Activated CD4-positive, alpha-beta memory T cell treated with anti-CD3 and anti-CD28 coated beads, Interleukin-2, amount 10 ng/mL, durations not matched to agents 7 days and 5 days (primary cell): ENCODE measurements at regions not wholly inside any gene's neighbourhood (a gene's known extent, or its start where the extent isn't known, plus 50 kb on each side); places are given as distances from the start of the nearest gene placed in this dataset.

Experiments
- CTCF ChIA-PET: fragments of 350-600 bp; sonication (Branson Sonifier 250); formaldehyde crosslinking; loops from one replicate; lab custom pipeline; 2021; ENCODE audit warnings: antibody characterized with exemption, inconsistent platforms; lab: Charles Lee
- POLR2A ChIA-PET: fragments of 350-600 bp; sonication (Branson Sonifier 250); formaldehyde crosslinking; loops from one replicate; lab custom pipeline; 2021; ENCODE audit warnings: antibody characterized with exemption; lab: Charles Lee
- DNase-seq: peaks from one replicate; pipeline ENCODE4 v3.0.0-alpha.2; 2020
- H3K27ac Mint-ChIP-seq: one replicate; pipeline ENCODE4 v1.8.0; 2021; ENCODE audit warnings: mild to moderate bottlenecking, mixed read lengths
- H3K27me3 Mint-ChIP-seq: one replicate; pipeline ENCODE4 v1.8.0; 2021; ENCODE audit warnings: mixed read lengths
- H3K36me3 Mint-ChIP-seq: one replicate; pipeline ENCODE4 v1.8.0; 2021; ENCODE audit warnings: low read depth, mixed read lengths
- H3K4me1 Mint-ChIP-seq: one replicate; pipeline ENCODE4 v1.8.0; 2021; ENCODE audit warnings: mixed read lengths
- H3K4me3 Mint-ChIP-seq: one replicate; pipeline ENCODE4 v1.8.0; 2021; ENCODE audit warnings: mild to moderate bottlenecking, mixed read lengths
- H3K9me3 Mint-ChIP-seq: one replicate; pipeline ENCODE4 v1.8.0; 2021; ENCODE audit warnings: mixed read lengths

- POLR2A ChIA-PET = interaction anchor here (1.9 kb wide), 1 partner anchor 20 kb away, joined by 7 read pairs; no protein-coding TSS in a partner anchor
- CTCF ChIA-PET = no interaction called here
- H3K36me3 Mint-ChIP-seq = no peaks in the 10 kb centered on the region
- peaks cover 22% of the 10 kb centered on the region for H3K4me1 Mint-ChIP-seq
- H3K27ac Mint-ChIP-seq = no peak overlapping the region
- H3K4me3 Mint-ChIP-seq = no peak overlapping the region
- peaks cover 5% of the 10 kb centered on the region for H3K27me3 Mint-ChIP-seq
- no peak for DNase-seq
- peaks cover 3% of the 10 kb centered on the region for H3K9me3 Mint-ChIP-seq
These were observed 94.3 kb upstream of the IRF2BP2 start for GRCh38 chr1:234704106-234704887.

GRCh38 chr1:234702342-234703000 is 92.5 kb upstream of the IRF2BP2 start:
- POLR2A ChIA-PET = interaction anchor here (0.9 kb wide), 1 partner anchor 18 kb away, joined by 3 read pairs; no protein-coding TSS in a partner anchor
- H3K27me3 Mint-ChIP-seq = peaks cover 5% of the 10 kb centered on the region
- no peak overlapping the region for H3K27ac Mint-ChIP-seq
- peaks cover 3% of the 10 kb centered on the region for H3K9me3 Mint-ChIP-seq
- no peak for DNase-seq
- no peak overlapping the region for H3K4me3 Mint-ChIP-seq
- H3K36me3 Mint-ChIP-seq = no peaks in the 10 kb centered on the region
- CTCF ChIA-PET = no interaction called here
- H3K4me1 Mint-ChIP-seq = peaks cover 16% of the 10 kb centered on the region

DNA sequence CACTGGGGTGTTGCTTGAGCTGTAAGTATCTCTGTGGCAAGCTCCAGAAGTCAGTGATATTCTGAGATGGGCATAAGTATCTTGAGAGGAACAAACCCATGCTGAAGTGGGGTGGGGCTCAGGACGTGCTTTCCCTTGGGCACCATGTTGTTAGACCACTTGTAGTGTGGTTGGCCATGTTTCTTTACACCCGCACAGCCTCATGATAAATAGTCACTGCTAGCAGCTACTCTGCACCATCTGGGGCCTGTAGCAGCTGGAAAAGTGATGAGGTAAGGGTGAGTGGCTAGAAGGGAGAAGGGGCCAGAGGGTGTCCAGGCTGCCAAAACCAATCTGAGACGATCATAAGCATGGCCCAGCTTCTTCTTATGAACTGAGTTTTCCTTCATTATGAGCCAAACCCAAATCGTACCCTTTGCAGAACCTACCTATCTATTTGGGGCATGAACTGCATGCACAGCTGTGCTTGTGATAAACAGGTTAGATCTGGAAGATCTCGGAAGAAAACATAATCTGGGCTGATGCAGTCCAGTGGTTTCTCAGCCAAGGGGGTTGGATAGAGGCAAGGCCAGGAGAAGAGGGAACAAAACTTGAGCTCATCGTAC is 91.9 kb upstream of the IRF2BP2 start:
- H3K27me3 Mint-ChIP-seq = peaks cover 5% of the 10 kb centered on the region
- DNase-seq = no peak
- peaks cover 3% of the 10 kb centered on the region for H3K9me3 Mint-ChIP-seq
- H3K4me3 Mint-ChIP-seq = no peak overlapping the region
- CTCF ChIA-PET = no interaction called here
- no peaks in the 10 kb centered on the region for H3K36me3 Mint-ChIP-seq
- no peak overlapping the region for H3K27ac Mint-ChIP-seq
- POLR2A ChIA-PET = interaction anchor here (0.7 kb wide), 1 partner anchor 90 kb away, joined by 3 read pairs; no protein-coding TSS in a partner anchor
- H3K4me1 Mint-ChIP-seq = peaks cover 16% of the 10 kb centered on the region

GRCh38 chr1:234699795-234700665 is 90.1 kb upstream of the IRF2BP2 start:
- peaks cover 10% of the 10 kb centered on the region for H3K4me1 Mint-ChIP-seq
- no peaks in the 10 kb centered on the region for H3K36me3 Mint-ChIP-seq
- H3K27me3 Mint-ChIP-seq = peaks cover 5% of the 10 kb centered on the region
- ChIA-PET CTCF (no interaction called here), POLR2A (interaction anchor here (1.3 kb wide), 1 partner anchor 31 kb away, joined by 3 read pairs; no protein-coding TSS in a partner anchor)
- no peaks in the 10 kb centered on the region for H3K9me3 Mint-ChIP-seq
- H3K4me3 Mint-ChIP-seq = no peak overlapping the region
- no peak overlapping the region for H3K27ac Mint-ChIP-seq
- DNase-seq = no peak

DNA sequence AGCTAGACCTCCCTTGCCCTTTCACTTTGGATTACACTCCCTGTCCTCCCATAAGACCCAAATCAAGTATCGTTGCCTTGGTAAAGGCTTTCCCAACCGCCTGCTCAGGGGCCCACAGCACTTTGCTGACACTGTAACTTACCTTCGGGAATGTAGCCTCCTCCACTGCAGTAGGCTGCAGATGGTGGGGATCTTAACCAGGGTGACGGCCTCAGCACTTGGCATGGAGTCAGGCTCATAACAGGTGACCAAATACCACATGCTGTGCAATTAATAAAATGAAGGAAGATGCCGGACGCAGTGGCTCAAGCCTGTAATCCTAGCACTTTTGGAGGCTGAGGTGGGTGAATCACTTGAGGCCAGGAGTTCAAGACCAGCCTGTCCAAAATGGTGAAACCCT is 88.7 kb upstream of the IRF2BP2 start:
- Mint-ChIP-seq H3K9me3 (no peaks in the 10 kb centered on the region), H3K4me3 (no peak overlapping the region), H3K36me3 (no peaks in the 10 kb centered on the region), H3K27ac (no peak overlapping the region), H3K27me3 (peaks cover 2% of the 10 kb centered on the region), H3K4me1 (peaks cover 10% of the 10 kb centered on the region)
- ChIA-PET CTCF (no interaction called here), POLR2A (no interaction called here)
- no peak for DNase-seq

- ChIA-PET CTCF (no interaction called here), POLR2A (no interaction called here)
- Mint-ChIP-seq H3K4me3 (no peak overlapping the region), H3K9me3 (no peaks in the 10 kb centered on the region), H3K27me3 (no peaks in the 10 kb centered on the region), H3K27ac (no peak overlapping the region), H3K36me3 (no peaks in the 10 kb centered on the region), H3K4me1 (peaks cover 10% of the 10 kb centered on the region)
- no peak for DNase-seq
These were observed 87.8 kb upstream of the IRF2BP2 start for GRCh38 chr1:234697741-234698140.

- H3K4me3 Mint-ChIP-seq = no peak overlapping the region
- ChIA-PET CTCF (no interaction called here), POLR2A (no interaction called here)
- peaks cover 10% of the 10 kb centered on the region for H3K4me1 Mint-ChIP-seq
- H3K27ac Mint-ChIP-seq = no peak overlapping the region
- no peaks in the 10 kb centered on the region for H3K27me3 Mint-ChIP-seq
- no peaks in the 10 kb centered on the region for H3K36me3 Mint-ChIP-seq
- no peaks in the 10 kb centered on the region for H3K9me3 Mint-ChIP-seq
- no peak for DNase-seq
These were observed 87.0 kb upstream of the IRF2BP2 start for GRCh38 chr1:234697015-234697414.

DNA sequence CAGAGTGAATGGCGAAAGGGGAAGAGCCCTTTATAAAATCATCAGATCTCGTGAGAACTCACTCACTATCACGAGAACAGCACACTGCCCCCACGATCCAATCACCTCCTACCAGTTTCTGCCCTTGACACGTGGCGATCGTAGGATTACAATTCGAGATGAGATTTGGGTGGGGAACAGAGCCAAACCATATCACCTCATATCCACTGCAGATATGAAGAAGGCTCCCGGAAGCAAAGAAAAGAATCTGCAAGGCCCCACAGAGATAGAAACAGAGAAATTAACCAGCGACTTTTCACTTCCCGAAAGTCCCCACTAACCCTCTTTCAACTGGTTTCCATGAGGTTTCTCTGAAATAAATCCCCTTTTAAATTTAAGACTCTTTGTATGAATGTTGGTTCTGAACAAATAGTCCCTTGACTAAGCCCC is 86.2 kb upstream of the IRF2BP2 start:
- no peak for DNase-seq
- ChIA-PET POLR2A (no interaction called here), CTCF (no interaction called here)
- Mint-ChIP-seq H3K9me3 (no peaks in the 10 kb centered on the region), H3K4me1 (peaks cover 10% of the 10 kb centered on the region), H3K27me3 (no peaks in the 10 kb centered on the region), H3K4me3 (no peak overlapping the region), H3K36me3 (no peaks in the 10 kb centered on the region), H3K27ac (no peak overlapping the region)

GRCh38 chr1:234694661-234695060 is 84.7 kb upstream of the IRF2BP2 start:
- ChIA-PET POLR2A (no interaction called here), CTCF (no interaction called here)
- H3K27ac Mint-ChIP-seq = no peak overlapping the region

GRCh38 chr1:234692966-234693580 is 83.1 kb upstream of the IRF2BP2 start:
- Mint-ChIP-seq H3K27me3 (no peaks in the 10 kb centered on the region), H3K9me3 (no peaks in the 10 kb centered on the region), H3K4me1 (peaks cover 3% of the 10 kb centered on the region), H3K27ac (no peak overlapping the region), H3K36me3 (no peaks in the 10 kb centered on the region), H3K4me3 (no peak overlapping the region)
- POLR2A ChIA-PET = no interaction called here
- CTCF ChIA-PET = interaction anchor here (1.3 kb wide), 1 partner anchor 23 kb away, joined by 3 read pairs; no protein-coding TSS in a partner anchor
- no peak for DNase-seq

More at GRCh38 chr1:234694661-234695060, 84.7 kb upstream of the IRF2BP2 start:
- no peaks in the 10 kb centered on the region for H3K9me3 Mint-ChIP-seq
- peaks cover 4% of the 10 kb centered on the region for H3K4me1 Mint-ChIP-seq
- no peak for DNase-seq
- H3K36me3 Mint-ChIP-seq = no peaks in the 10 kb centered on the region
- H3K27me3 Mint-ChIP-seq = no peaks in the 10 kb centered on the region
- no peak overlapping the region for H3K4me3 Mint-ChIP-seq

DNA sequence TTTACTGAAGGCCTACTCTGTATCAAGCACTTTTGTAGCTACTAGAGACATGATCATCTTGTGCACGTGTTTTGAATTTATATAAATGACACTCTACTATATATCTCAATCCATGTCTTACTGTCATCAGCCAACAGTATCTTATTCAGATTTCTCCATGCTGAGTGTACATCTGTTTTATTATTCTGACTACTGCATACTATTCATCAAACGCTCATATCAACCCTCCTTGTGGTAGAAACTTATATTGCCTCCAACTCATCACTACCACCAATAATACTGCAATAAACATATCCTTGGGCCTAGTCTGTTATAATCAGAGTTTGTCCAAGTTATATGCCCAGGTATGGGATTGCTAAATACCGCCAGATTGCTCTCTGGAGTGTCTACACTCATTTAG is 81.6 kb upstream of the IRF2BP2 start:
- H3K27me3 Mint-ChIP-seq = peaks cover under 1% of the 10 kb centered on the region
- POLR2A ChIA-PET = no interaction called here
- CTCF ChIA-PET = no interaction called here

DNA sequence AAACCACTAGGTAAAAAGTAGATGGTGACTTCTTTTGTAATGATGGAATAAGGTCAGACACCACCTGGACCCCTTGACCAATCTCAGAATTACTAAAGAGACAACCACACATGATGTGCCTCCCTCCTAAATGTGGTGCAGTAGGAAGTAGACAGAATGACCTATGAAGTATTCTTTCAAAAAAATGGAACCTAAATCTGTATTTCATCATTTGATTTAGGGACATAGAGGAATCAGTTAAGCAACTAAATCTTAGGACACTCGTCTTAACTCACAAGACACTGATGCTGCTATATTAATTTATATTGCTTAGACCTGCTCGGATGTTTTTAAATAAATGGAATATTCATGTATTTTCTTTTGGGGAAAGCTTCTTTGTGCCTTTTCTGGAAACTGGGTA is 80.9 kb upstream of the IRF2BP2 start:
- Mint-ChIP-seq H3K27me3 (peaks cover 1% of the 10 kb centered on the region), H3K4me1 (peaks cover under 1% of the 10 kb centered on the region), H3K27ac (no peak overlapping the region), H3K9me3 (peaks cover 7% of the 10 kb centered on the region), H3K36me3 (no peaks in the 10 kb centered on the region), H3K4me3 (no peak overlapping the region)
- no peak for DNase-seq
- POLR2A ChIA-PET = no interaction called here
- CTCF ChIA-PET = no interaction called here

More for the DNA sequence above, 81.6 kb upstream of the IRF2BP2 start:
- Mint-ChIP-seq H3K27ac (no peak overlapping the region), H3K4me1 (peaks cover 3% of the 10 kb centered on the region), H3K4me3 (no peak overlapping the region), H3K9me3 (peaks cover 4% of the 10 kb centered on the region), H3K36me3 (no peaks in the 10 kb centered on the region)
- DNase-seq = no peak
